HG03342 (cell line): ENCODE measurements at regions not wholly inside any gene's neighbourhood (a gene's known extent, or its start where the extent isn't known, plus 50 kb on each side); places are given as distances from the start of the nearest gene placed in this dataset.
"Not testable (repeated sequence)": the region's sequence is repeated elsewhere in the genome, so short reads cannot be mapped to it uniquely, and the experiment has no call there.

Experiments
- ATAC-seq: cut with Tn5 transposase; IDR thresholded peaks from one replicate; pipeline ENCODE4 v1.9.1; 2021; ENCODE audit warnings: mild to moderate bottlenecking, moderate library complexity; ENCODE audit not compliant: unreplicated experiment

- ATAC-seq: no peak
These were observed 91.4 kb upstream of the SALL1 start for GRCh38 chr16:51242296-51242994.

GRCh38 chr16:51239196-51239595 is 88.1 kb upstream of the SALL1 start:
- no peak for ATAC-seq

GRCh38 chr16:51237861-51238378 is 86.8 kb upstream of the SALL1 start:
- no peak for ATAC-seq

GRCh38 chr16:51237207-51237606 is 86.1 kb upstream of the SALL1 start:
- ATAC-seq: no peak

- no peak for ATAC-seq
These were observed 85.5 kb upstream of the SALL1 start for GRCh38 chr16:51236583-51236982.

- no peak for ATAC-seq
These were observed 80.6 kb upstream of the SALL1 start for GRCh38 chr16:51231702-51232101.

- ATAC-seq: not testable (repeated sequence)
These were observed 79.0 kb upstream of the SALL1 start for GRCh38 chr16:51230035-51230434.

GRCh38 chr16:51228097-51228659 is 77.1 kb upstream of the SALL1 start:
- no peak for ATAC-seq

GRCh38 chr16:51225878-51226277 is 74.8 kb upstream of the SALL1 start:
- no peak for ATAC-seq

GRCh38 chr16:51224317-51224716 is 73.2 kb upstream of the SALL1 start:
- ATAC-seq: no peak

- ATAC-seq: no peak
These were observed 70.9 kb upstream of the SALL1 start for GRCh38 chr16:51222016-51222415.

GRCh38 chr16:51211148-51211547 is 60.1 kb upstream of the SALL1 start:
- no peak for ATAC-seq

- no peak for ATAC-seq
These were observed 59.0 kb upstream of the SALL1 start for GRCh38 chr16:51210087-51210486.

GRCh38 chr16:51201604-51202003 is 50.5 kb upstream of the SALL1 start:
- no peak for ATAC-seq
